K562 (cell line): ENCODE measurements at regions not wholly inside any gene's neighbourhood (a gene's known extent, or its start where the extent isn't known, plus 50 kb on each side); places are given as distances from the start of the nearest gene placed in this dataset.

Experiments
- ATAC-seq: fragments of 200-7000 bp; cut with Tn5 transposase; 3 replicates; pipeline ENCODE4 v1.9.1; 2020; ENCODE audit warnings: moderate library complexity
- BruUV-seq: library from RNA; stranded (reverse); fragments of 400-500 nt; replicated peaks from 2 replicates; lab custom pipeline; 2021; lab: Mats Ljungman, UMichigan
- CTCF ChIA-PET: fragments of 300-600 bp; formaldehyde crosslinking; extraction: SDS; loops from one replicate; lab custom pipeline; 2021; ENCODE audit warnings: low intra/inter-chr PET ratio; lab: Yijun Ruan, JAX
- POLR2A ChIA-PET: fragments of 300-600, 350-650 bp; sonication (Branson Sonifier 250); formaldehyde crosslinking; extraction: SDS; loops from one replicate; lab custom pipeline; 2021; ENCODE audit warnings: antibody characterized with exemption, inconsistent platforms; lab: Yijun Ruan, JAX
- DNase-seq, 4 experiments: peaks; one replicate each; pipeline versions ENCODE4 v3.0.0 to v3.0.0-alpha.2; 2011 to 2018; ENCODE audit warnings: low spot score in 3 of 4, mixed read lengths in 3 of 4; ENCODE audit errors: extremely low read depth in 1 of 4
- FAIRE-seq: peaks from 2 replicates; lab custom pipeline; 2011; peaks lifted over from hg19 to GRCh38; lab: Jason Lieb, UNC
- H2AFZ ChIP-seq: 2 replicates; pipeline ENCODE4 v1.6.0; 2011; ENCODE audit warnings: low read depth, low read length, control low read depth, inconsistent platforms
- H3K27ac ChIP-seq: fragments of 200-600 bp; 3 replicates; pipeline ENCODE4 v1.8.0; 2011; ENCODE audit warnings: low read depth, mild to moderate bottlenecking, control low read depth, inconsistent platforms, low read length, moderate library complexity, mixed read lengths; ENCODE audit errors: extremely low read depth
- H3K27me3 ChIP-seq, 2 experiments: fragments of 300-600 bp in 1 of 2; 2 replicates in 1 of 2; 3 replicates in 1 of 2; pipeline versions ENCODE4 v1.6.0 to v1.8.0; 2011; ENCODE audit warnings: inconsistent platforms in 2 of 2, low read length in 2 of 2, mild to moderate bottlenecking in 1 of 2, mixed read lengths in 1 of 2, moderate library complexity in 1 of 2; ENCODE audit not compliant: control insufficient read depth in 2 of 2, insufficient read depth in 2 of 2
- H3K36me3 ChIP-seq: fragments of 300-600 bp; 3 replicates; pipeline ENCODE4 v1.8.0; 2011; ENCODE audit warnings: mild to moderate bottlenecking, low read length, inconsistent platforms; ENCODE audit not compliant: control insufficient read depth, insufficient read depth
- H3K4me1 ChIP-seq, 2 experiments: fragments of 200-600 bp in 1 of 2; replicated peaks in 1 of 2; 2 replicates in 1 of 2; 3 replicates in 1 of 2; pipeline versions ENCODE4 v1.5.1 to v1.8.0; 2011; ENCODE audit warnings: inconsistent platforms in 2 of 2, low read length in 2 of 2, mild to moderate bottlenecking in 1 of 2, mixed read lengths in 1 of 2, moderate library complexity in 1 of 2; ENCODE audit not compliant: control insufficient read depth in 2 of 2, insufficient read depth in 2 of 2
- H3K4me2 ChIP-seq: 2 replicates; pipeline ENCODE4 v1.6.1; 2011; ENCODE audit warnings: low read length, control low read depth, inconsistent platforms, mixed read lengths; ENCODE audit not compliant: insufficient read depth
- H3K4me3 ChIP-seq: fragments of 200-600 bp; sonication (generic), shearing (Covaris generic); 2 replicates; pipeline ENCODE4 v1.5.1; 2016; ENCODE audit warnings: control low read depth, inconsistent platforms
- H3K79me2 ChIP-seq: fragments of 200-600 bp; 3 replicates; pipeline ENCODE4 v1.8.0; 2011; ENCODE audit warnings: low read length, inconsistent platforms; ENCODE audit not compliant: control insufficient read depth, insufficient read depth
- H3K9ac ChIP-seq, 2 experiments: 2 replicates each; pipeline versions ENCODE4 v1.6.0 to v1.6.1; 2011; ENCODE audit warnings: low read depth in 2 of 2, low read length in 2 of 2, control low read depth in 1 of 2, inconsistent platforms in 1 of 2, mild to moderate bottlenecking in 1 of 2, mixed read lengths in 1 of 2; ENCODE audit not compliant: insufficient read depth in 1 of 2
- H3K9me1 ChIP-seq: one replicate; pipeline ENCODE4 v1.6.0; 2011; ENCODE audit warnings: inconsistent platforms, mild to moderate bottlenecking, low read length, moderate library complexity; ENCODE audit not compliant: control insufficient read depth, insufficient read depth
- H3K9me3 ChIP-seq: replicated peaks from 2 replicates; pipeline ENCODE4 v1.5.1; 2011; ENCODE audit warnings: low read depth, low read length, inconsistent platforms; ENCODE audit not compliant: control insufficient read depth, insufficient read depth
- H4K20me1 ChIP-seq: replicated peaks from 2 replicates; pipeline ENCODE4 v1.6.1; 2011; ENCODE audit warnings: low read length, inconsistent platforms, mixed read lengths; ENCODE audit not compliant: control insufficient read depth, insufficient read depth
- FOXA3 ChIP-seq, 2 experiments: fragments of 450-650 bp in 1 of 2; sonication (generic) in 1 of 2; formaldehyde crosslinking; IDR thresholded peaks in 1 of 2; conservative IDR thresholded peaks in 1 of 2; 2 replicates each; pipeline versions ENCODE4 v1.4.0 to v1.8.0; 2020 to 2022; ENCODE audit warnings: mild to moderate bottlenecking in 2 of 2, missing genetic modification reagents in 1 of 2
- KAT8 ChIP-seq: fragments of 450-650 bp; IDR thresholded peaks from 2 replicates; pipeline ENCODE4 v1.6.1; 2016; ENCODE audit warnings: low read depth, mild to moderate bottlenecking
- OTX1 ChIP-seq: fragments of 450-650 bp; formaldehyde crosslinking; IDR thresholded peaks from 2 replicates; pipeline ENCODE4 v1.4.0; 2022; ENCODE audit warnings: mild to moderate bottlenecking
- POLR3A ChIP-seq: IDR thresholded peaks from 2 replicates; pipeline ENCODE4 v1.6.1; 2011; ENCODE audit warnings: borderline replicate concordance, mild to moderate bottlenecking, moderate library complexity; ENCODE audit not compliant: insufficient read length, insufficient read depth; ENCODE audit errors: extremely low read depth
- SMARCA4 ChIP-seq: fragments of 450-650 bp; IDR thresholded peaks from 2 replicates; pipeline ENCODE4 v1.6.1; 2016
- TCF7 ChIP-seq: sonication (generic); IDR thresholded peaks from 2 replicates; pipeline ENCODE4 v1.6.1; 2016; ENCODE audit warnings: antibody characterized with exemption, borderline replicate concordance
- XRCC3 ChIP-seq: fragments of 450-650 bp; IDR thresholded peaks from 2 replicates; pipeline ENCODE4 v1.6.1; 2017; ENCODE audit warnings: mild to moderate bottlenecking, moderate library complexity
- YY1 ChIP-seq, 3 experiments: IDR thresholded peaks; 2 replicates each; pipeline ENCODE4 v1.6.1; 2011; ENCODE audit warnings: low read length in 2 of 3, mild to moderate bottlenecking in 2 of 3, moderate library complexity in 2 of 3, borderline replicate concordance in 1 of 3, control low read depth in 1 of 3, low read depth in 1 of 3; ENCODE audit not compliant: insufficient read depth in 3 of 3, insufficient replicate concordance in 2 of 3, control insufficient read depth in 1 of 3, insufficient read length in 1 of 3; ENCODE audit errors: extremely low read depth in 1 of 3
- ZC3H8 ChIP-seq: fragments of 450-650 bp; IDR thresholded peaks from 2 replicates; pipeline ENCODE4 v1.6.1; 2017
- ZKSCAN1 ChIP-seq: fragments of 150-350 bp; IDR thresholded peaks from 2 replicates; pipeline ENCODE4 v1.6.1; 2016; ENCODE audit warnings: low read depth, low read length
- ZNF23 ChIP-seq: fragments of 250-450 bp; sonication (Bioruptor Pico); IDR thresholded peaks from 2 replicates; pipeline ENCODE4 v1.4.0; 2020; ENCODE audit warnings: mild to moderate bottlenecking
- ZNF507 ChIP-seq: conservative IDR thresholded peaks from 2 replicates; pipeline ENCODE4 v1.6.1; 2017; ENCODE audit warnings: missing genetic modification characterization, missing compliant biosample characterization
- ZNF79 ChIP-seq: fragments of 250-450 bp; sonication (Bioruptor Pico); IDR thresholded peaks from 2 replicates; pipeline ENCODE4 v1.4.0; 2020; ENCODE audit warnings: low read depth, mild to moderate bottlenecking, moderate library complexity
- WGBS: fragments of 100-300 bp; shearing (Covaris generic); methylation state at CpG from one replicate; pipeline ENCODE4 v1.1.6; 2016; ENCODE audit warnings: low coverage, mixed read lengths; ENCODE audit not compliant: insufficient coverage; ENCODE audit errors: missing lambda C conversion rate; 5-methylcytosine and 5-hydroxymethylcytosine counted together
- in situ Hi-C: fragments of 300-500 bp; cut with MboI; formaldehyde crosslinking; loops from 4 replicates; pipeline ENCODE4 v1.15.0; 2018; ENCODE audit warnings: inconsistent platforms, mixed read lengths
- intact Hi-C: fragments of 100-400 bp; cut with micrococcal nuclease; formaldehyde crosslinking; loops from 2 replicates; pipeline ENCODE4 v1.14.2; 2022
- TF ChIP-seq, protein P1 (sequence below): sonication (generic); formaldehyde crosslinking; IDR thresholded peaks from 2 replicates; pipeline ENCODE4 v1.8.1; 2023; ENCODE audit warnings: mild to moderate bottlenecking, missing genetic modification reagents
- TF ChIP-seq, protein P2 (sequence below): fragments of 450-650 bp; formaldehyde crosslinking; IDR thresholded peaks from 2 replicates; pipeline ENCODE4 v1.4.0; 2020; ENCODE audit warnings: mild to moderate bottlenecking, moderate library complexity
- TF ChIP-seq, protein P3 (sequence below): fragments of 200-800 bp; sonication (Bioruptor generic); IDR thresholded peaks from 2 replicates; pipeline ENCODE4 v1.6.1; 2017; ENCODE audit warnings: missing genetic modification characterization, missing compliant biosample characterization

DNA sequence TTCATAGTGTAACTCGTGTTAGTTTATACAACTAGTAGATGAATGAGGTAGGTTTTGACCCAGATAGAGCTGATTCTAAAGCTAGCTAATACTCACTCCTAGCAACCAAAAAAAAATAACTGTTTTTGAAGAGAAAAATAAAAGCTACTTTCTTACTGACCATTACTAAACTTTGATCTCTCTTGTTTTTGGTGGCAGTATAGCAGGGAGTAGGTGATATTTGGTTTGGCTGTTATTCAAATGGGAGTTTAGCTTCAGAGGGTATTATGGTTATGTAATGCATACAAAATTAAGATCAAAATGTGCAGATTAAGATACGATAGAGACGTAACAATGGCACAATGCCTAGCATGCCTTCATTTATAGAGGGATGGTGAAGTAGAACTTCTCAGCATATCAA, 1104.5 kb downstream of the PCDH19 start (continued):
- TF ChIP-seq, protein P1, sequence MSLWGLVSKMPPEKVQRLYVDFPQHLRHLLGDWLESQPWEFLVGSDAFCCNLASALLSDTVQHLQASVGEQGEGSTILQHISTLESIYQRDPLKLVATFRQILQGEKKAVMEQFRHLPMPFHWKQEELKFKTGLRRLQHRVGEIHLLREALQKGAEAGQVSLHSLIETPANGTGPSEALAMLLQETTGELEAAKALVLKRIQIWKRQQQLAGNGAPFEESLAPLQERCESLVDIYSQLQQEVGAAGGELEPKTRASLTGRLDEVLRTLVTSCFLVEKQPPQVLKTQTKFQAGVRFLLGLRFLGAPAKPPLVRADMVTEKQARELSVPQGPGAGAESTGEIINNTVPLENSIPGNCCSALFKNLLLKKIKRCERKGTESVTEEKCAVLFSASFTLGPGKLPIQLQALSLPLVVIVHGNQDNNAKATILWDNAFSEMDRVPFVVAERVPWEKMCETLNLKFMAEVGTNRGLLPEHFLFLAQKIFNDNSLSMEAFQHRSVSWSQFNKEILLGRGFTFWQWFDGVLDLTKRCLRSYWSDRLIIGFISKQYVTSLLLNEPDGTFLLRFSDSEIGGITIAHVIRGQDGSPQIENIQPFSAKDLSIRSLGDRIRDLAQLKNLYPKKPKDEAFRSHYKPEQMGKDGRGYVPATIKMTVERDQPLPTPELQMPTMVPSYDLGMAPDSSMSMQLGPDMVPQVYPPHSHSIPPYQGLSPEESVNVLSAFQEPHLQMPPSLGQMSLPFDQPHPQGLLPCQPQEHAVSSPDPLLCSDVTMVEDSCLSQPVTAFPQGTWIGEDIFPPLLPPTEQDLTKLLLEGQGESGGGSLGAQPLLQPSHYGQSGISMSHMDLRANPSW (CRISPR knock-in tag), result no peak
- no peak for TF ChIP-seq POLR3A
- no peak for TF ChIP-seq ZNF507 (tag)
- TF ChIP-seq TCF7, result no peak
- no peak for TF ChIP-seq ZNF23 (CRISPR knock-in tag)
- no peak for TF ChIP-seq KAT8
- TF ChIP-seq ZKSCAN1, result no peak
- no peak for TF ChIP-seq FOXA3 (CRISPR knock-in tag; conservative IDR thresholded peaks at IDR 0.05 in 1 of 2, IDR thresholded peaks at IDR 0.05 in 1 of 2)
- no peak for TF ChIP-seq ZNF79 (CRISPR knock-in tag)
- TF ChIP-seq SMARCA4, result no peak
- TF ChIP-seq OTX1 (CRISPR knock-in tag), result no peak

DNA sequence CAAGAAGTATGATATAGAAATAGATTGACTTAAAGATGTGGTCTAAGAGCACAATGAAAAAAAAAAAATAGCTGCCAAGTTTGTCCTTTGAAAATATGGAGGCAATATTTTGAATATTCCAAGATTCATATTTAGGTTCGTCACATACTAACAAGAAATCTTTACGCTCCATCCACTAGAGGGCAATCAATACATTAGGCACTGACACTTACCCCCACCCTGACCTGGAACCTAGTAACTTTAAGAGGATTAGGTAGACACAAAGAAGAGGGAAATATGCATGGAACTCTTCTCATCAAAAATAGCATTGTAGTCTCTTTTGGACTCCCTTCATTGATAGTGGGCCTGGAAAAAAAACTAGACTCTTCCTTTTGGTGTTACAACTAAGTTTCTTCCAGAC, 1108.1 kb downstream of the PCDH19 start:
- no peak overlapping the region for H3K9ac ChIP-seq
- no peaks in the 10 kb centered on the region for H3K36me3 ChIP-seq
- no peaks in the 10 kb centered on the region for H3K79me2 ChIP-seq
- DNase-seq (peak in 2 of 4 experiments; percentile 2 to 4), FAIRE-seq (no peak), ATAC-seq (no peak)
- H3K4me2 ChIP-seq, result no peak overlapping the region
- no TSS peak for BruUV-seq
- H3K9me1 ChIP-seq, result no peaks in the 10 kb centered on the region
- 0% methylated on average over 2 of the region's 2 CpGs for WGBS
- no peak overlapping the region for H2AFZ ChIP-seq
- ChIA-PET CTCF (no interaction called here), POLR2A (no interaction called here)
- no peaks in the 10 kb centered on the region for H3K4me1 ChIP-seq
- intact Hi-C loops, result no loop called here
- H4K20me1 ChIP-seq, result no peaks in the 10 kb centered on the region
- in situ Hi-C loops, result no loop called here
- no peak overlapping the region for H3K27ac ChIP-seq
- H3K4me3 ChIP-seq, result no peak overlapping the region
- H3K9me3 ChIP-seq, result no peaks in the 10 kb centered on the region
- no peaks in the 10 kb centered on the region for H3K27me3 ChIP-seq
- TF ChIP-seq XRCC3 (no peak), ZC3H8 (no peak), YY1 (IDR thresholded peaks at IDR 0.05; ENCODE audit: borderline replicate concordance in 1 of 3, control insufficient read depth in 1 of 3, extremely low read depth in 1 of 3, insufficient read depth in 3 of 3, insufficient read length in 1 of 3, insufficient replicate concordance in 2 of 3, low read depth in 1 of 3, low read length in 2 of 3) (no peak)
- TF ChIP-seq, protein P2, sequence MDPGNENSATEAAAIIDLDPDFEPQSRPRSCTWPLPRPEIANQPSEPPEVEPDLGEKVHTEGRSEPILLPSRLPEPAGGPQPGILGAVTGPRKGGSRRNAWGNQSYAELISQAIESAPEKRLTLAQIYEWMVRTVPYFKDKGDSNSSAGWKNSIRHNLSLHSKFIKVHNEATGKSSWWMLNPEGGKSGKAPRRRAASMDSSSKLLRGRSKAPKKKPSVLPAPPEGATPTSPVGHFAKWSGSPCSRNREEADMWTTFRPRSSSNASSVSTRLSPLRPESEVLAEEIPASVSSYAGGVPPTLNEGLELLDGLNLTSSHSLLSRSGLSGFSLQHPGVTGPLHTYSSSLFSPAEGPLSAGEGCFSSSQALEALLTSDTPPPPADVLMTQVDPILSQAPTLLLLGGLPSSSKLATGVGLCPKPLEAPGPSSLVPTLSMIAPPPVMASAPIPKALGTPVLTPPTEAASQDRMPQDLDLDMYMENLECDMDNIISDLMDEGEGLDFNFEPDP (CRISPR knock-in tag), result no peak
- TF ChIP-seq, protein P3, sequence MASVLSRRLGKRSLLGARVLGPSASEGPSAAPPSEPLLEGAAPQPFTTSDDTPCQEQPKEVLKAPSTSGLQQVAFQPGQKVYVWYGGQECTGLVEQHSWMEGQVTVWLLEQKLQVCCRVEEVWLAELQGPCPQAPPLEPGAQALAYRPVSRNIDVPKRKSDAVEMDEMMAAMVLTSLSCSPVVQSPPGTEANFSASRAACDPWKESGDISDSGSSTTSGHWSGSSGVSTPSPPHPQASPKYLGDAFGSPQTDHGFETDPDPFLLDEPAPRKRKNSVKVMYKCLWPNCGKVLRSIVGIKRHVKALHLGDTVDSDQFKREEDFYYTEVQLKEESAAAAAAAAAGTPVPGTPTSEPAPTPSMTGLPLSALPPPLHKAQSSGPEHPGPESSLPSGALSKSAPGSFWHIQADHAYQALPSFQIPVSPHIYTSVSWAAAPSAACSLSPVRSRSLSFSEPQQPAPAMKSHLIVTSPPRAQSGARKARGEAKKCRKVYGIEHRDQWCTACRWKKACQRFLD (CRISPR knock-in tag), result no peak
